ENCODE measurements at regions not wholly inside any gene's neighbourhood (a gene's known extent, or its start where the extent isn't known, plus 50 kb on each side); places are given as distances from the start of the nearest gene placed in this dataset.

DNA sequence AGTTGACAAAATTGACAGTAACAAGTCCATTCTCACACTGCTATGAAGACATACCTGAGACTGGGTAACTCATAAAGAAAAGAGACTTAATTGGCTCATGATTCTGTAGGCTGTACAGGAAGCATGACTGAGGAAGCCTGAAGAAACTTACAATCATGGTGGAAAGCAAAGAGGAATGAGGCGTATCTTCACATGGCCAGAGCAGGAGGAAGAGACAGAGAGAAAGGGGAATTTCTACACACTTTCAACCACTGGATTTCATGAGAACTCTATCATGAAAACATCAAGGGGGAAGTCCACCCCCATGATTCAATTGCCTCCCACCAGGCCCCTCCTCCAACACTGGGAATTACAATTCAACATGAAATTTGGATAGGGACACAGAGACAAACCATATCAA is 758.4 kb upstream of the SLITRK1 start:
- TF ChIP-seq, protein P1, sequence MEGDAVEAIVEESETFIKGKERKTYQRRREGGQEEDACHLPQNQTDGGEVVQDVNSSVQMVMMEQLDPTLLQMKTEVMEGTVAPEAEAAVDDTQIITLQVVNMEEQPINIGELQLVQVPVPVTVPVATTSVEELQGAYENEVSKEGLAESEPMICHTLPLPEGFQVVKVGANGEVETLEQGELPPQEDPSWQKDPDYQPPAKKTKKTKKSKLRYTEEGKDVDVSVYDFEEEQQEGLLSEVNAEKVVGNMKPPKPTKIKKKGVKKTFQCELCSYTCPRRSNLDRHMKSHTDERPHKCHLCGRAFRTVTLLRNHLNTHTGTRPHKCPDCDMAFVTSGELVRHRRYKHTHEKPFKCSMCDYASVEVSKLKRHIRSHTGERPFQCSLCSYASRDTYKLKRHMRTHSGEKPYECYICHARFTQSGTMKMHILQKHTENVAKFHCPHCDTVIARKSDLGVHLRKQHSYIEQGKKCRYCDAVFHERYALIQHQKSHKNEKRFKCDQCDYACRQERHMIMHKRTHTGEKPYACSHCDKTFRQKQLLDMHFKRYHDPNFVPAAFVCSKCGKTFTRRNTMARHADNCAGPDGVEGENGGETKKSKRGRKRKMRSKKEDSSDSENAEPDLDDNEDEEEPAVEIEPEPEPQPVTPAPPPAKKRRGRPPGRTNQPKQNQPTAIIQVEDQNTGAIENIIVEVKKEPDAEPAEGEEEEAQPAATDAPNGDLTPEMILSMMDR (conservative IDR thresholded peaks at IDR 0.05) = no peak
- TF ChIP-seq ZFX (IDR thresholded peaks at IDR 0.05) = no peak
